GM18873 (cell line): ENCODE measurements at regions not wholly inside any gene's neighbourhood (a gene's known extent, or its start where the extent isn't known, plus 50 kb on each side); places are given as distances from the start of the nearest gene placed in this dataset.

Experiments used
- ATAC-seq: cut with Tn5 transposase; IDR thresholded peaks from one replicate; pipeline ENCODE4 v1.9.1; 2021; ENCODE audit warnings: mild to moderate bottlenecking, moderate library complexity, moderate number of reproducible peaks; ENCODE audit not compliant: unreplicated experiment, low FRiP score

GRCh38 chr9:129280236-129280622 is 102.2 kb upstream of the IER5L start:
- no peak for ATAC-seq

- no peak for ATAC-seq
Measured at GRCh38 chr9:129278391-129279237, 100.6 kb upstream of the IER5L start.

DNA sequence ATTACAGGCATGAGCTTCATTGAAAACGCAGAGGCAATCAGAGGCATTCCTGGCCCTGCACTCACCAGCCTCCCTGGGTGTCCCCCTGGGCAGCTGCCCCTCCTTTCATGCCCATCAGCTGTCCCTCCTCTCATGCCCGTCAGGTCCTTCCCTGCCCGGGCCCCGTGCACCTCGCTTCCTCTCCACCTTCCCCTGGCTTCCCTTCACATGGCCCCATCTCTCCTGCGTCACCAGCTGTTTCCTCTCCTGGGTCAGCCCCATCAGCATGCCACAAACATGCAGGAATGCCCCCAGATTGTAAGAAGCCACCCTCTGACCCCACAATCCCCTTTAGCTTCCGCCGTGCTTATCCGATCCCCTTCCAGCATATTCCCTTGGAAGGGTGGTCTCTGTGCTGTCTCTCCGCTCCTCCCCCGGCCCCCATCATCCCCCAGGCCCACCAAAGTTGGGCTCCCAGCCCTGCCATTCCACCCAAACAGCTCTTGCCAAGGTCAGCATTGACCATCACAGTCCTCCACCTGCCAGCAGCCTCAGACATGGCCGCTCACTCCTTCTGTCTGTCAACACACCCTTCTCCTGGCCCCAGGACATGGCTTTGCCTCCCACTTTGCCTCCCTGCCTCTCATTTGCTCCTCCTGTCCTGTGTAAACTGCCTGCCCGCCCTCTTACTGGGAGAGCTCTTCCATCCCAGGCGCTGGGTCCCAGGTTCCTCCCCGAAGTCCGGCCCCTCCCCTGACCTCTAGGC is 98.6 kb upstream of the IER5L start:
- no peak for ATAC-seq

- no peak for ATAC-seq
Measured at GRCh38 chr9:129275626-129276247, 97.7 kb upstream of the IER5L start.

- ATAC-seq, result no peak
Measured at GRCh38 chr9:129273941-129274684, 96.1 kb upstream of the IER5L start.

- no peak for ATAC-seq
Measured at GRCh38 chr9:129273136-129273895, 95.3 kb upstream of the IER5L start.

DNA sequence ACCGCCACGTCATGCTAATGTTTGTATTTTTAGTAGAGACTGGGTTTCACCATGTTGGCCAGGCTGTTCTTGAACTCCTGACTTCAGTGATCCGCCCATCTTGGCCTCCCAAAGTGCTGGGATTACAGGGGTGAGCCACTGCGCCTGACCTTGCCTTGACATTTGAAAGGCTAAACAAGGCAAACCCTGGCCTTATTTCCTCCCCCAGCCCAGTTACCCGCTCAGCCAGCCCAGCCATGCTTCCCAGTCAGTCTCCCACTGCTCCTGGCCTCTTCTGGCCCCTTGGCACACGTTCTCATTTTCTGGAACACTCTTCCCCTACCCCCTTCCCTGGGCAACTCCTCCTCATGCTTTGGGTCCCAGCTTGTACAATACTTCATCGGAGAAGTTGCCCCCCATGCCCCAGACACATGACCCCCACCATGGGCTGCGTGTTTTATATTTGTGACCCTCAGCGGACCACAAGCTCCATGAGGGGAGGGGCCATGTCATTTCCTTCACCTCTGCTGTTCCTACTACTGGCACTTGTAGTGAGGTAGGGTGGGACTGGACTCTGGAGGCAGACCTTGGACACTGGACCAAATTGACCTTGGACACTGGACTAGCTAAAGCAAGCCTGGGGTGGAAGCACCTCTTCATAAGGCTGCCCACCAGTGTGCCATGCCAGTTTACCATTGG is 94.4 kb upstream of the IER5L start:
- no peak for ATAC-seq

- peak; percentile 50 for ATAC-seq
Measured at GRCh38 chr9:129270903-129271431, 92.9 kb upstream of the IER5L start.

- ATAC-seq, result no peak
Measured at GRCh38 chr9:129270205-129270604, 92.1 kb upstream of the IER5L start.

- no peak for ATAC-seq
Measured at GRCh38 chr9:129267141-129267540, 89.1 kb upstream of the IER5L start.

DNA sequence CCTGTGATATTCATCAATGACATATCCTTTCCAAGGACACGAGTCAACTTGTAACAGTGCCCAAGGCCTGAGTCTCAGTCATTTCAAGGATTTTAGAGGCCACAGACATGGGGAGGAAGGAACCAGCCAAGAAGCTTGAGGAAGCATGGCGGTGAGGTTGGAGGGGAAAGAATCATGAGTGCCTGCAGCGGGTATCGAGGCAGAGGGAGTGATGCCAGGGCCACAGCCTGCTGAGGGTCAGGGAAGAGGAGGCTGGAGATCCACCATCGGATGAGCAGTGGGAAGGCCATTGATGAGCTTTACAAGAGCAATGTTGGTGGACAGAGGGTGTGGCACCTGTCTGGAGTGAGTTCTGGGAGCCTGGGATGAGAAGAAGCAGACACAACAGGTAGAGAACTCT is 88.5 kb upstream of the IER5L start:
- no peak for ATAC-seq

DNA sequence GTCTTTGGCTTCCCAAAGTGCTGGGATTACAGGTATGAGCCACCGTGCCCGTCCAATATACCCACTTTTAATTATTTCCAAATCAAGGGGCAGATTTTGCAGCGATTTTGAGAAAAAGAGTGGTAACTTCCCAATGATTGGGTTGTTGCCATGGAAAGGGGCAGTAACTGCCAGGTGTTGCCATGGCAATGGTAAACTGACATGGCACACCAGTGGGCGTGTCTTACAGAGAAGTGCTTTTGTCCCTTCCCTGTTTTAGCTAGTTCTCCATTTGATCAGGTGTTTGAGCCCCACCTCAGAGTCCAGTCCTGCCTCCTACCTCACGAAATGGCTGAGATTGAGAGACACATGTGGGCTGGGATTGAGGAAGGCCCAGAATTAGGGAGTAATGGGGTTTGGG is 86.3 kb upstream of the IER5L start:
- no peak for ATAC-seq

DNA sequence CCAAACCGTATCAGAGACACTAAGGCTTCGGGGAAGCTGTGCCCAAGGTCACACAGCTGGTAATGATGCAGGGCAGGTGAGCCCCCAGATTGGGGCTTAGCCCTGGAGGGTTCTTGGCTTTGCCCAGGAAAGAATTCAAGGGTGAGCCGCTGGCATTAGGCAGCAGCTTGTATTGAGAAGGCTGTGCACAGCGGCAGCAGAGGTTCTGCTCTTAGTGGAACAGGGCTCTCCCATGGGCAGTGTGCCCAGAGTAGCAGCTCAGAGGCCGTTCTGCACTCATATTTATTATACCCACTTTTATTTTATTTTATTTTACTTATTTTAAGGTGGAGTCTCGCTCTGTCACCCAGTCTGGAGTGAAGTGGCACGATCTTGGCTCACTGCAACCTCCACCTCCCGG is 85.8 kb upstream of the IER5L start:
- no peak for ATAC-seq

- no peak for ATAC-seq
Measured at GRCh38 chr9:129262261-129262660, 84.2 kb upstream of the IER5L start.

DNA sequence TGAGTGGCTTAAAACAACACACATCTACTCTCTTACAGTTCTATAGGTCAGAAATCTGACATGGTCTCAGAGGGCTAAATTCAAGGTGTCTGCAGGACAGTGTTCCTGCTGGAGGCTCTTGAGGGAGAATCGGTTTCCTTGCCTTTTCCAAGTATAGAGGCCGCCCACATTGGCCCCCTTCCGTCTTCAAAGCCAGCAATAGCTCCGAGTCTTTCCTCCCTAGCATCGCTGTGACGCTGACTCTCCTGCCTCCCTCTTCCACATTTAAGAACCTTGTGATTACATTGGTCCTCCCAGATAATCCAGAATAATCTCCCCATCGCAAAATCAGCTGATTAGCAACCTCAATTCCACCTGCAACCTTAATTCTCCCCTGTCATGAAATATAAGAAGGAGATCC is 81.3 kb upstream of the IER5L start:
- no peak for ATAC-seq

GRCh38 chr9:129258823-129259301 is 80.8 kb upstream of the IER5L start:
- no peak for ATAC-seq

DNA sequence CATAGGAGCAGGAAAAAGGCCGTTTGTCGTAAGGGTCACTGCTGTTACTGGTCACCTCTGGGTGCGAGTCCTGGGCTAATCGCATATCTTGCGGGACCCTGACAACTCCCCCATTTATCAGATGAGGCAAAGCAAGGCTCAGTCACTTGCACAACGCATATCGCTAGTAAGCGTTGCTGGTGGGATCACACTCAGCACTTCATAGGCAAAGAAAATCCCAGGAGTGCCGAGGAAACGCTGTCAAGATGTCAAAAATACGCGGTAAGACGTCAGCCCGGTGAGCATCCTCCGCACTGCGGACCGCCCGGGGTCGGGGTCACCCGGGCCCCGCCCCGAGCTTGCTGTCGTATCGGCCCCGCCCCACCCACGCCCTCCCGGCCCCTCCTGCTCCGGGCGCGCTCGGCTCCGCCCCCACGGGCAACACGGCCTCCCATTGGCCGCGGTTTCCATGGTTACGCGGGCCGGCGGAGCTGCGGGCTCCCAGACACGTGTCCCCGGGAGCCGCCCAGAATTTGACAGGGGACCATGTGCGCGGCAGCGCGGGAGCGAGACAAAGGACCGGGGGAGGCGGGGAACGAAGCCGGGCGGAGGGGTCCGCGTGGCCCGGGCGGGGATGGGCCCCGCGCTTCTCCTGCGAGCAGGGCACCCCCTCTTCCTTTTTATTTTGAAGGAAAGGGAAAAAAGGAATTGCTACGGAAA is 80.2 kb upstream of the IER5L start:
- no peak for ATAC-seq

DNA sequence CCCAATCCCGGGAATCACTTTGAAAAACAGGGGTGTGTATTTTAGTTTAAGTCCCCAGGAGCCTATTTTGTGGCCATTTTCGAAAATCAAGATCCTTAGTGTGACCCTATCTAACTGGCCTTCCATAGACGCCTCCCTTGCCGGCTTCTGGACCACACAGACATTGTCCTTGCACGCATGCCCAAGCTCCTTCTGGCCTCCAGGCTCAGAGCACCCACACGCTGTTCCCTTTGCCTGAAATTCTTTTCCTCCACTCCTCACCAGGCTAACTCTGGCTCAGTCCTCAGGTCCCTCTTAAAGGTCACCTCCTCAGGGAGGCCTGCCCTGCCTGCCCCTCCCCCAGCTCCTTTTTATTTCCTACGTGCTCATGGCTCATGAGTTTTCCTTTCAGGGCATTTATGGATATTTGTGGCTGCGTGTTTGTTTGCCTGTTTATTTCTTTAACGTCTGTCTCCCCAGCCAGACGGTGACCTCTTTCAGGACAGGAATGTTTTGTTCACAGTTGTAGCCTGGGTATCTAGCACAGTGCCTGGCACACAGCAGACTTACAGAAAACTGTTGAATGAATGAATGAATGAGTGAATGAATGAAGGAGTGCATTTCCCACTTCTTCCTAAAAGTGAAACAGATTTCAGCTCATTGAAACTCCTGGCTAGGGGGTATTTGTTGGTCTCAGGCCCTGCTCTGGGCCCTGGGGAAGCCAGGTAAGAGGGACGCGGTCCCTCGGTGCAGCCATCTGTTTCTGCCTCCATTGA is 79.1 kb upstream of the IER5L start:
- ATAC-seq, result no peak
